Spleen (tissue), 11 donors: ENCODE measurements at regions not wholly inside any gene's neighbourhood (a gene's known extent, or its start where the extent isn't known, plus 50 kb on each side); places are given as distances from the start of the nearest gene placed in this dataset.

ENCODE experiments used
- DNase-seq: peaks from one replicate; pipeline ENCODE4 v3.0.0-alpha.2; 2020
- H3K27ac ChIP-seq, 8 donors: fragments of 200-600 bp; sonication (generic) in 7 of 8; 1 replicate in 4 of 8; 2 replicates in 4 of 8; pipeline versions ENCODE4 v1.5.0 to v1.8.0; 2016 to 2021; ENCODE audit warnings: inconsistent platforms in 4 of 8, mild to moderate bottlenecking in 4 of 8, moderate library complexity in 1 of 8
- H3K27me3 ChIP-seq, 7 donors: fragments of 200-600 bp; sonication (generic) in 6 of 7; replicated peaks in 1 of 7; 1 replicate in 4 of 7; 2 replicates in 3 of 7; pipeline versions ENCODE4 v1.5.0 to v1.8.0; 2016 to 2021; ENCODE audit warnings: inconsistent platforms in 3 of 7, mild to moderate bottlenecking in 1 of 7
- H3K36me3 ChIP-seq, 6 donors: fragments of 200-600 bp; sonication (generic) in 5 of 6; 1 replicate in 4 of 6; 2 replicates in 2 of 6; pipeline versions ENCODE4 v1.5.0 to v1.8.0; 2016 to 2021; ENCODE audit warnings: inconsistent platforms in 2 of 6
- H3K4me1 ChIP-seq, 6 donors: fragments of 200-600 bp; sonication (generic) in 5 of 6; 1 replicate in 3 of 6; 2 replicates in 3 of 6; pipeline versions ENCODE4 v1.5.0 to v1.8.0; 2016 to 2021; ENCODE audit warnings: inconsistent platforms in 3 of 6
- H3K4me3 ChIP-seq, 8 donors: fragments of 200-600 bp; sonication (generic) in 7 of 8; 1 replicate in 4 of 8; 2 replicates in 4 of 8; pipeline versions ENCODE4 v1.5.0 to v1.8.0; 2016 to 2021; ENCODE audit warnings: inconsistent platforms in 4 of 8, mild to moderate bottlenecking in 4 of 8, moderate library complexity in 2 of 8
- H3K9me3 ChIP-seq, 8 donors: fragments of 200-600 bp; sonication (generic) in 7 of 8; 1 replicate in 4 of 8; 2 replicates in 4 of 8; pipeline versions ENCODE4 v1.5.0 to v1.8.0; 2016 to 2021; ENCODE audit warnings: inconsistent platforms in 4 of 8
- CTCF ChIP-seq, 11 experiments: fragments of 200-600 bp in 7 of 11; fragments of 450-650 bp in 4 of 11; sonication (generic) in 4 of 11; IDR thresholded peaks in 8 of 11; conservative IDR thresholded peaks in 3 of 11; 1 replicate in 7 of 11; 2 replicates in 4 of 11; pipeline versions ENCODE4 v1.4.0 to v1.8.0; 2016 to 2021; ENCODE audit warnings: antibody characterized with exemption in 11 of 11, inconsistent platforms in 4 of 11, mild to moderate bottlenecking in 1 of 11
- POLR2A ChIP-seq, 3 donors: fragments of 450-650 bp; IDR thresholded peaks; one replicate each; pipeline ENCODE4 v1.5.1; 2017; ENCODE audit warnings: antibody characterized with exemption in 3 of 3, mild to moderate bottlenecking in 1 of 3
- POLR2AphosphoS5 ChIP-seq, 3 donors: sonication (generic); formaldehyde crosslinking; IDR thresholded peaks; one replicate each; pipeline ENCODE4 v1.5.1; 2017; ENCODE audit warnings: antibody characterized with exemption in 3 of 3
- WGBS, 5 donors: extraction: QIAGEN DNeasy Blood & Tissue Kit in 3 of 5; methylation state at CpG; one replicate each; pipeline versions ENCODE4 v1.1.5 to v1.1.7; 2013 to 2018; 5-methylcytosine and 5-hydroxymethylcytosine counted together
- intact Hi-C: fragments of 100-400 bp; cut with DNase I; formaldehyde crosslinking; loops from one replicate; pipeline ENCODE4 v1.15.0; 2023; ENCODE audit warnings: low total_unique reads
- donor health status: healthy with polysubstance abuse.
- donor health status: DM: no; HTN: no; CAD: no; lungs with moderate emphysema.
- donor health status: DM: no; HTN: no; CAD: no.
- donor health status: Bipolar disorder and iron deficiency.
- donor health status: healthy.
- donor health status: DM: no; HTN: no; CAD: no.
- donor health status: DM: yes; HTN: yes; CAD: no.

DNA sequence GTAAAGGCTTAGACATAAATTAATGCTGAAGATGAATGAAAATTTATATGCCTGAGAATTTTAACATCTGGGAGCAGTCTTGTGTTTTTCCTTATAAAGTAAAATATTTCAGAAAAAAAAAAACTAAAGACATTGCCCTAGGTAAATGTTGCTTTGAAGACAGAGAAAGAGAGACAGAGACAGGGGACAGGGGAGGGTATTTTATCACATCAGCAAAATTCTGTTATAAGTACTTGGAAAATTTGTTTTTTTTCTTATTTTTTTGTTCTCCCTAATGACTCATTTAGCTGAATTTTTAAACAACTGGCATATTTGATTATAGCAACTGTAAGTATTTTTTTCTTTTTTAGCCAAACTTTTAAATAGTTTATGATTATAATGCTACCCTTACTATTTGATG is 1540.6 kb upstream of the GBE1 start:
- no peak overlapping the region for H3K27ac ChIP-seq
- TF ChIP-seq POLR2A (IDR thresholded peaks at IDR 0.05) (no peak), POLR2AphosphoS5 (IDR thresholded peaks at IDR 0.05) (no peak), CTCF (IDR thresholded peaks at IDR 0.05 in 8 of 11, conservative IDR thresholded peaks at IDR 0.05 in 3 of 11) (no peak)
- intact Hi-C loops = no loop called here

GRCh38 chr3:83317605-83318004 is 1556.2 kb upstream of the GBE1 start:
- intact Hi-C loops = no loop called here
- no peak for TF ChIP-seq POLR2AphosphoS5 (IDR thresholded peaks at IDR 0.05)
- no peak for TF ChIP-seq CTCF (IDR thresholded peaks at IDR 0.05 in 8 of 11, conservative IDR thresholded peaks at IDR 0.05 in 3 of 11)
- TF ChIP-seq POLR2A (IDR thresholded peaks at IDR 0.05) = no peak
- no peak for DNase-seq
- Histone ChIP-seq H3K9me3 (peaks cover 0 to 10% (median 3%) of the 10 kb centered on the region in 8 donors), H3K4me3 (no peak overlapping the region), H3K36me3 (no peaks in the 10 kb centered on the region), H3K27me3 (no peaks in the 10 kb centered on the region), H3K27ac (no peak overlapping the region), H3K4me1 (no peaks in the 10 kb centered on the region)
- 72 to 80% (median 76%) methylated on average over 3 of the region's 3 CpGs for WGBS, 5 donors

More for the DNA sequence above, 1540.6 kb upstream of the GBE1 start:
- H3K9me3 ChIP-seq = peaks cover 0 to 34% (median 16%) of the 10 kb centered on the region in 8 donors
- H3K4me1 ChIP-seq = no peaks in the 10 kb centered on the region
- no peaks in the 10 kb centered on the region for H3K36me3 ChIP-seq
- no peak for DNase-seq
- H3K4me3 ChIP-seq = no peak overlapping the region
- H3K27me3 ChIP-seq = no peaks in the 10 kb centered on the region

- intact Hi-C loops = no loop called here
- Histone ChIP-seq H3K4me3 (no peak overlapping the region), H3K4me1 (no peaks in the 10 kb centered on the region), H3K36me3 (no peaks in the 10 kb centered on the region), H3K27me3 (no peaks in the 10 kb centered on the region), H3K27ac (no peak overlapping the region), H3K9me3 (peaks cover 0 to 15% (median 8%) of the 10 kb centered on the region in 8 donors)
- DNase-seq = no peak
- no peak for TF ChIP-seq CTCF (IDR thresholded peaks at IDR 0.05 in 8 of 11, conservative IDR thresholded peaks at IDR 0.05 in 3 of 11)
- no peak for TF ChIP-seq POLR2A (IDR thresholded peaks at IDR 0.05)
- TF ChIP-seq POLR2AphosphoS5 (IDR thresholded peaks at IDR 0.05) = no peak
Observed at GRCh38 chr3:83320726-83321125, 1559.3 kb upstream of the GBE1 start.

DNA sequence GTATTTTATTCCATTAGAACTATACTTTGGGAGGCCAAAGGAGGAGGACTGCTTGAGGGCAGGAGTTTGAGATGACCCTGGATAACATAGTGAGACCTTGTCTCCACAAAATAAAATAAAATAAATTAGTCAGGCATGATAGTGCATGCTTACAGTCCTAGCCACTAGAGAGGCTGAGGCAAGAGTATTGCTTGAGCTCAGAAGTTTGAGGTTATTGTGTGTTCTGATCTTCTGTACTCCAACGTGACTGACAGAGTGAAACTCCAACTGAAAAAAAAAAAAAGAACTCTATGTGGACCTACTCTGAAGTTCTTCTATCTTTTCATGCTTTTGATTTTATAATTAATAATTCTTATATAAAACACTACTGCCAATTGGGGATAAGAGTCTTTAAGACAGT is 1560.0 kb upstream of the GBE1 start:
- no peak for TF ChIP-seq CTCF (IDR thresholded peaks at IDR 0.05 in 8 of 11, conservative IDR thresholded peaks at IDR 0.05 in 3 of 11)
- no peak for TF ChIP-seq POLR2A (IDR thresholded peaks at IDR 0.05)
- no peak for TF ChIP-seq POLR2AphosphoS5 (IDR thresholded peaks at IDR 0.05)
- 66 to 93% (median 81%) methylated on average over 1 of the region's 1 CpG for WGBS, 5 donors
- no peak overlapping the region for H3K4me3 ChIP-seq

More for the DNA sequence above, 1560.0 kb upstream of the GBE1 start:
- Histone ChIP-seq H3K9me3 (peaks cover 0 to 18% (median 8%) of the 10 kb centered on the region in 8 donors), H3K27me3 (no peaks in the 10 kb centered on the region), H3K36me3 (no peaks in the 10 kb centered on the region), H3K4me1 (no peaks in the 10 kb centered on the region), H3K27ac (no peak overlapping the region)
- DNase-seq = no peak
- intact Hi-C loops = no loop called here
